ENCODE measurements at regions not wholly inside any gene's neighbourhood (a gene's known extent, or its start where the extent isn't known, plus 50 kb on each side); places are given as distances from the start of the nearest gene placed in this dataset.

DNA sequence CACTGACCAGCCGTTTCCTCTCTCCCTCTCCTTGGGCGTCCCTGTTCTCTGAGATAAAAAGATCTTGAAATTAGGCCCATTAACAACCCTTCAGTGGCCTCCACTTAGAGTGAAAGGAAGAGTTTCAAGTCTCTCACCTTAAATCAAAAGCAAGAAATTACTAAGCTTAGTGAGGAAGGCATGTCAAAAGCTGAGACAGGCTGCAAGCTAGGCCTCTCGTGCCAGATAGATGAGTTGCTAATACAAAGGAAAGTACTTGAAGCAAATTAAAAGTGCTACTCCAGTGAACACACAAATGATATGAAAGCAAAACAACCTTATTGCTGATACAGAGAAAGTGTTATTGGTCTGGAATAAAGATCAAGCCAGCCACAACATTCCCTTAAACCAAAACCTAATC is 331.3 kb upstream of the SEMA6A start:
- Mint-ChIP-seq H3K9me3 (no peaks in the 10 kb centered on the region), H3K4me1 (no peaks in the 10 kb centered on the region), H3K36me3 (no peaks in the 10 kb centered on the region), H3K4me3 (no peak overlapping the region), H3K27ac (no peak overlapping the region), H3K27me3 (ENCODE audit: low read depth) (no peaks in the 10 kb centered on the region)
- no peak for ATAC-seq
- TF ChIP-seq JUN (CRISPR knock-in tag; IDR thresholded peaks at IDR 0.05) (no peak), EMX1 (CRISPR knock-in tag; IDR thresholded peaks at IDR 0.05) (no peak), USF1 (CRISPR knock-in tag; IDR thresholded peaks at IDR 0.05) (no peak), MLX (CRISPR knock-in tag; IDR thresholded peaks at IDR 0.05) (no peak), ZNF671 (CRISPR knock-in tag; IDR thresholded peaks at IDR 0.05) (no peak), IRF2 (CRISPR knock-in tag; IDR thresholded peaks at IDR 0.05; ENCODE audit: borderline replicate concordance, low read depth) (no peak), ATF3 (CRISPR knock-in tag; conservative IDR thresholded peaks at IDR 0.05) (no peak)
- TF ChIP-seq, protein P1, sequence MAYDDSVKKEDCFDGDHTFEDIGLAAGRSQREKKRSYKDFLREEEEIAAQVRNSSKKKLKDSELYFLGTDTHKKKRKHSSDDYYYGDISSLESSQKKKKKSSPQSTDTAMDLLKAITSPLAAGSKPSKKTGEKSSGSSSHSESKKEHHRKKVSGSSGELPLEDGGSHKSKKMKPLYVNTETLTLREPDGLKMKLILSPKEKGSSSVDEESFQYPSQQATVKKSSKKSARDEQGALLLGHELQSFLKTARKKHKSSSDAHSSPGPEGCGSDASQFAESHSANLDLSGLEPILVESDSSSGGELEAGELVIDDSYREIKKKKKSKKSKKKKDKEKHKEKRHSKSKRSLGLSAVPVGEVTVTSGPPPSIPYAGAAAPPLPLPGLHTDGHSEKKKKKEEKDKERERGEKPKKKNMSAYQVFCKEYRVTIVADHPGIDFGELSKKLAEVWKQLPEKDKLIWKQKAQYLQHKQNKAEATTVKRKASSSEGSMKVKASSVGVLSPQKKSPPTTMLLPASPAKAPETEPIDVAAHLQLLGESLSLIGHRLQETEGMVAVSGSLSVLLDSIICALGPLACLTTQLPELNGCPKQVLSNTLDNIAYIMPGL (CRISPR knock-in tag; IDR thresholded peaks at IDR 0.05) = no peak
- CTCF ChIA-PET = no interaction called here
- DNase-seq (ENCODE audit: low spot score) = no peak
- POLR2A ChIA-PET = no interaction called here

GRCh38 chr5:116900793-116901192 is 326.2 kb upstream of the SEMA6A start:
- Mint-ChIP-seq H3K4me1 (peaks cover 10% of the 10 kb centered on the region), H3K36me3 (no peaks in the 10 kb centered on the region), H3K27ac (no peak overlapping the region), H3K27me3 (ENCODE audit: low read depth) (no peaks in the 10 kb centered on the region), H3K4me3 (no peak overlapping the region), H3K9me3 (no peaks in the 10 kb centered on the region)
- ChIA-PET CTCF (no interaction called here), POLR2A (no interaction called here)
- DNase-seq (ENCODE audit: low spot score) (no peak), ATAC-seq (no peak)
- no peak for TF ChIP-seq FOXP4 (CRISPR knock-in tag; IDR thresholded peaks at IDR 0.05)
- no peak for TF ChIP-seq ZNF425 (CRISPR knock-in tag; conservative IDR thresholded peaks at IDR 0.05)
- no peak for TF ChIP-seq CREB1 (CRISPR knock-in tag; IDR thresholded peaks at IDR 0.05)
- no peak for TF ChIP-seq USF1 (CRISPR knock-in tag; IDR thresholded peaks at IDR 0.05)
- no peak for TF ChIP-seq FOXP1 (CRISPR knock-in tag; IDR thresholded peaks at IDR 0.05; ENCODE audit: borderline replicate concordance)
- TF ChIP-seq GTF2I (CRISPR knock-in tag; conservative IDR thresholded peaks at IDR 0.05) = no peak
- no peak for TF ChIP-seq GRHL2 (CRISPR knock-in tag; IDR thresholded peaks at IDR 0.05; ENCODE audit: insufficient replicate concordance, severe bottlenecking)
- TF ChIP-seq ATF3 (CRISPR knock-in tag; conservative IDR thresholded peaks at IDR 0.05) = no peak
- no peak for TF ChIP-seq ZNF219 (CRISPR knock-in tag; IDR thresholded peaks at IDR 0.05; ENCODE audit: borderline replicate concordance)
